NT2/D1 (cell line): ENCODE measurements at regions not wholly inside any gene's neighbourhood (a gene's known extent, or its start where the extent isn't known, plus 50 kb on each side); places are given as distances from the start of the nearest gene placed in this dataset.

ENCODE experiments used
- SUZ12 ChIP-seq: IDR thresholded peaks from 2 replicates; pipeline ENCODE4 v1.6.1; 2011; ENCODE audit not compliant: insufficient read length, insufficient read depth; ENCODE audit errors: extremely low read depth
- YY1 ChIP-seq: IDR thresholded peaks from 2 replicates; pipeline ENCODE4 v1.6.1; 2011; ENCODE audit not compliant: insufficient read length, insufficient read depth
- ZNF274 ChIP-seq: IDR thresholded peaks from 2 replicates; pipeline ENCODE4 v1.6.1; 2011; ENCODE audit warnings: mild to moderate bottlenecking, low read depth, low read length

DNA sequence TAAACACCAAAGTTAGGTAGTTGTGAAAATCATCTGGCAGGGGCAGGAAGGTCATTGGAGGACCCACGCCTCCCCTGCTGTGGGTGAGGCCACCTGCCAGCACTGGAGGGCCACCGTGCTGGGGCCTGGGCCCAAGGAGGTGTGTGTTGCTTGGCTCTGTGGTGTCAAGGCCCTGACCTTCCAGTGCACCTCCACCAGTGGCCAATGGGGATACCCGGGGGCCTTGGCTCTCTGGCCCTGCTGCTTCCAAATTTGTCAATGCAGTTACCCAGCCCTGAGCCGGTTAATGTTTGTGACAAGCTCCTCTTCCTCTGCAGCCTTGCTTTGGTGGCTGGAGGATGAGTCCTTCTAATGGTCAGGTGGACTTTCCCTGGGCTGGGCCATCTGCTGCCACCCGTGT lies 150.2 kb downstream of the KLF13 start:
- no peak for TF ChIP-seq SUZ12
- TF ChIP-seq YY1, result no peak
- no peak for TF ChIP-seq ZNF274
